Natural killer cell (primary cell): ENCODE measurements at regions not wholly inside any gene's neighbourhood (a gene's known extent, or its start where the extent isn't known, plus 50 kb on each side); places are given as distances from the start of the nearest gene placed in this dataset.

Experiments
- ATAC-seq, 3 donors: fragments of 150-1000 bp in 2 of 3; fragments of 200-7000 bp in 1 of 3; cut with Tn5 transposase; 1 replicate in 1 of 3; 2 replicates in 2 of 3; pipeline ENCODE4 v1.10.0; 2021; ENCODE audit warnings: mild to moderate bottlenecking in 2 of 3, moderate library complexity in 2 of 3
- DNase-seq, 2 donors: peaks; one replicate each; pipeline versions ENCODE4 v3.0.0 to v3.0.0-alpha.2; 2013 to 2021; ENCODE audit warnings: mixed read lengths in 1 of 2
- H3K27ac ChIP-seq: one replicate; pipeline ENCODE4 v1.5.1; 2013; ENCODE audit warnings: mild to moderate bottlenecking, low read length
- H3K27me3 ChIP-seq: one replicate; pipeline ENCODE4 v1.6.1; 2013; ENCODE audit warnings: low read length; ENCODE audit not compliant: control insufficient read depth, insufficient read depth
- H3K36me3 ChIP-seq: one replicate; pipeline ENCODE4 v1.6.1; 2013; ENCODE audit warnings: low read length; ENCODE audit not compliant: control insufficient read depth, insufficient read depth
- H3K4me1 ChIP-seq: one replicate; pipeline ENCODE4 v1.6.1; 2013; ENCODE audit warnings: low read length; ENCODE audit not compliant: control insufficient read depth, insufficient read depth
- H3K4me3 ChIP-seq: one replicate; pipeline ENCODE4 v1.5.1; 2013; ENCODE audit warnings: low read length
- H3K9me3 ChIP-seq: one replicate; pipeline ENCODE4 v1.6.1; 2013; ENCODE audit warnings: low read length; ENCODE audit not compliant: control insufficient read depth, insufficient read depth
- H3K27ac Mint-ChIP-seq, 2 donors: one replicate each; pipeline ENCODE4 v1.8.0; 2022; ENCODE audit warnings: mild to moderate bottlenecking in 2 of 2, mixed read lengths in 2 of 2, moderate library complexity in 1 of 2
- H3K27me3 Mint-ChIP-seq, 2 donors: one replicate each; pipeline ENCODE4 v1.8.0; 2022; ENCODE audit warnings: low read depth in 2 of 2, mixed read lengths in 2 of 2
- H3K36me3 Mint-ChIP-seq: one replicate; pipeline ENCODE4 v1.8.0; 2022; ENCODE audit warnings: mixed read lengths
- H3K4me1 Mint-ChIP-seq, 2 donors: one replicate each; pipeline ENCODE4 v1.8.0; 2022; ENCODE audit warnings: mixed read lengths in 2 of 2
- H3K4me3 Mint-ChIP-seq: one replicate; pipeline ENCODE4 v1.8.0; 2022; ENCODE audit warnings: mild to moderate bottlenecking, moderate library complexity, mixed read lengths
- H3K9me3 Mint-ChIP-seq, 2 donors: one replicate each; pipeline ENCODE4 v1.8.0; 2022; ENCODE audit warnings: mixed read lengths in 2 of 2
- WGBS: methylation state at CpG from one replicate; pipeline ENCODE4 v1.1.7; 2013; ENCODE audit warnings: missing lambda C conversion rate; ENCODE audit not compliant: insufficient coverage; 5-methylcytosine and 5-hydroxymethylcytosine counted together
- intact Hi-C: fragments of 100-400 bp; cut with micrococcal nuclease; formaldehyde crosslinking; loops from one replicate; pipeline ENCODE4 v1.14.2; 2022
- TF ChIP-seq, protein P1 (sequence below): fragments of 200-600 bp; IDR thresholded peaks from one replicate; pipeline ENCODE4 v1.8.0; 2022; ENCODE audit warnings: antibody characterized with exemption

DNA sequence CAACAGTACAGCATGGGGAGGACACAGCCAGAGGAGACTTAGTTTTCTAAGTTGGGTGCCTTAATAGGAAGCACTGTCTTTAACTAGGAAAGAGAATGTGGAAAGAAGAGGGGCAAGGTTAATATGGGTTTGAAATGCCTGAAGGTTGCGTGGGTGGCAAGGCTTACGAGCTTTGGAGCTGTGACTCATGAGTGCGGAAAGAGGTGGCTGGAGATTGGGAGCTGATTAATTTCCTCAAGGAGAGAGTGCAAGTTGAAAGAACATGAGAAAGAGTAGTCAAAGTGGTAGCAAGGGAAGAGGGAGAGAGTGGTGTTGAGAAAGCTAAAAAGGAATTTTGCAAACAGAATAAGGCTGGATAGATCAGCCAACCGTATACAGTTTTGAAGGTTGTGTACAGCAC, 157.5 kb upstream of the ADRA1D start:
- H3K9me3 Mint-ChIP-seq: no peaks in the 10 kb centered on the region

DNA sequence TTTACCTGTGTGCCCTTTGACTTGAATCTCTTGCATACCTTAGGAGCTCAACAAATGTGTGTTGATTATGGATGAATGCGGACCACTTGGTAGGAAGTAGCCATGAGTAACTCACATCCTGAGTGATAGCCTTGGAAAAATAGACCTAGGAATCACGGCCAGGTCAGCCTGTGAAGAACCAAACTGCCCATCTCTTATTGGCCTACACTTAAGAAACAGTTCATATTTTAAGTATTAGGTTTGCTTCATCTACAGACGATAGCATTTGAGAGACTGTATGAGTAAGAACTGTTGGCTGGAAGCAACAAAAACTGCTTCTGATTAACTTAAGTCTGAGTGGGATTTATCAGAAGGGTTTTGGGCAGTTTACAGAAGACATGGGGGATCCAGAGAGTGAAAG, 152.5 kb upstream of the ADRA1D start:
- ATAC-seq (no peak), DNase-seq (no peak)
- H3K9me3 Mint-ChIP-seq: peaks cover 2 to 13% of the 10 kb centered on the region in 2 donors
- no peaks in the 10 kb centered on the region for H3K36me3 ChIP-seq
- 89% methylated on average over 3 of the region's 3 CpGs for WGBS
- no peaks in the 10 kb centered on the region for H3K27me3 ChIP-seq
- H3K4me1 ChIP-seq: no peaks in the 10 kb centered on the region
- no peak overlapping the region for H3K27ac Mint-ChIP-seq
- no peaks in the 10 kb centered on the region for H3K4me1 Mint-ChIP-seq
- peaks cover 12% of the 10 kb centered on the region for H3K36me3 Mint-ChIP-seq
- no peaks in the 10 kb centered on the region for H3K9me3 ChIP-seq
- intact Hi-C loops: no loop called here
- no peak overlapping the region for H3K27ac ChIP-seq
- H3K27me3 Mint-ChIP-seq: peaks cover 21 to 23% of the 10 kb centered on the region in 2 donors
- H3K4me3 ChIP-seq: no peak overlapping the region
- TF ChIP-seq, protein P1, sequence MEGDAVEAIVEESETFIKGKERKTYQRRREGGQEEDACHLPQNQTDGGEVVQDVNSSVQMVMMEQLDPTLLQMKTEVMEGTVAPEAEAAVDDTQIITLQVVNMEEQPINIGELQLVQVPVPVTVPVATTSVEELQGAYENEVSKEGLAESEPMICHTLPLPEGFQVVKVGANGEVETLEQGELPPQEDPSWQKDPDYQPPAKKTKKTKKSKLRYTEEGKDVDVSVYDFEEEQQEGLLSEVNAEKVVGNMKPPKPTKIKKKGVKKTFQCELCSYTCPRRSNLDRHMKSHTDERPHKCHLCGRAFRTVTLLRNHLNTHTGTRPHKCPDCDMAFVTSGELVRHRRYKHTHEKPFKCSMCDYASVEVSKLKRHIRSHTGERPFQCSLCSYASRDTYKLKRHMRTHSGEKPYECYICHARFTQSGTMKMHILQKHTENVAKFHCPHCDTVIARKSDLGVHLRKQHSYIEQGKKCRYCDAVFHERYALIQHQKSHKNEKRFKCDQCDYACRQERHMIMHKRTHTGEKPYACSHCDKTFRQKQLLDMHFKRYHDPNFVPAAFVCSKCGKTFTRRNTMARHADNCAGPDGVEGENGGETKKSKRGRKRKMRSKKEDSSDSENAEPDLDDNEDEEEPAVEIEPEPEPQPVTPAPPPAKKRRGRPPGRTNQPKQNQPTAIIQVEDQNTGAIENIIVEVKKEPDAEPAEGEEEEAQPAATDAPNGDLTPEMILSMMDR: no peak
- no peak overlapping the region for H3K4me3 Mint-ChIP-seq

More for the DNA sequence above, 157.5 kb upstream of the ADRA1D start:
- H3K4me1 Mint-ChIP-seq: no peaks in the 10 kb centered on the region
- TF ChIP-seq, protein P1: no peak
- H3K4me3 Mint-ChIP-seq: no peak overlapping the region
- H3K4me1 ChIP-seq: no peaks in the 10 kb centered on the region
- intact Hi-C loops: no loop called here
- peaks cover 11% of the 10 kb centered on the region in 2 donors for H3K27me3 Mint-ChIP-seq
- no peaks in the 10 kb centered on the region for H3K36me3 ChIP-seq
- H3K27me3 ChIP-seq: no peaks in the 10 kb centered on the region
- H3K27ac ChIP-seq: no peak overlapping the region
- no peak overlapping the region for H3K4me3 ChIP-seq
- no peak for DNase-seq
- no peaks in the 10 kb centered on the region for H3K36me3 Mint-ChIP-seq
- H3K9me3 ChIP-seq: no peaks in the 10 kb centered on the region
- no peak overlapping the region for H3K27ac Mint-ChIP-seq
- 91% methylated on average over 2 of the region's 4 CpGs for whole genome bisulfite sequencing
- ATAC-seq: no peak

- whole genome bisulfite sequencing: 93% methylated on average over 4 of the region's 4 CpGs
- H3K4me1 ChIP-seq: no peaks in the 10 kb centered on the region
- intact Hi-C loops: no loop called here
- no peak overlapping the region for H3K27ac Mint-ChIP-seq
- peaks cover 7% of the 10 kb centered on the region for H3K36me3 Mint-ChIP-seq
- no peaks in the 10 kb centered on the region for H3K27me3 ChIP-seq
- H3K27ac ChIP-seq: no peak overlapping the region
- no peak overlapping the region for H3K4me3 Mint-ChIP-seq
- H3K36me3 ChIP-seq: no peaks in the 10 kb centered on the region
- H3K27me3 Mint-ChIP-seq: peaks cover 21 to 40% of the 10 kb centered on the region in 2 donors
- TF ChIP-seq, protein P1: no peak
- no peak overlapping the region for H3K4me3 ChIP-seq
- H3K9me3 ChIP-seq: no peaks in the 10 kb centered on the region
- no peak for DNase-seq
- H3K4me1 Mint-ChIP-seq: no peaks in the 10 kb centered on the region
- H3K9me3 Mint-ChIP-seq: peaks cover 0 to 3% of the 10 kb centered on the region in 2 donors
- no peak for ATAC-seq
Measured at GRCh38 chr20:4384961-4385360, 135.9 kb upstream of the ADRA1D start.

GRCh38 chr20:4383961-4384360, 134.9 kb upstream of the ADRA1D start:
- TF ChIP-seq, protein P1: no peak
- Mint-ChIP-seq H3K27ac (no peak overlapping the region), H3K9me3 (peaks cover 0 to 3% of the 10 kb centered on the region in 2 donors), H3K4me3 (no peak overlapping the region), H3K4me1 (no peaks in the 10 kb centered on the region), H3K36me3 (peaks cover 7% of the 10 kb centered on the region), H3K27me3 (peaks cover 23 to 40% of the 10 kb centered on the region in 2 donors)
- Histone ChIP-seq H3K9me3 (no peaks in the 10 kb centered on the region), H3K27ac (no peak overlapping the region), H3K4me1 (no peaks in the 10 kb centered on the region), H3K4me3 (no peak overlapping the region), H3K36me3 (no peaks in the 10 kb centered on the region), H3K27me3 (no peaks in the 10 kb centered on the region)
- WGBS: 87% methylated on average over 4 of the region's 5 CpGs
- ATAC-seq: no peak
- intact Hi-C loops: no loop called here
- no peak for DNase-seq
